Trophoblast cell (in vitro differentiated cells and primary cell): ENCODE measurements at regions not wholly inside any gene's neighbourhood (a gene's known extent, or its start where the extent isn't known, plus 50 kb on each side); places are given as distances from the start of the nearest gene placed in this dataset.

ENCODE experiments used
- DNase-seq, 2 donors: peaks; one replicate each; pipeline ENCODE4 v3.0.0-alpha.2; 2016
- H2AFZ ChIP-seq: 2 replicates; pipeline ENCODE4 v1.6.1; 2013; ENCODE audit warnings: low read length, moderate library complexity, mild to moderate bottlenecking; ENCODE audit not compliant: insufficient read depth, poor library complexity
- H2AK5ac ChIP-seq: 2 replicates; pipeline ENCODE4 v1.6.1; 2013; ENCODE audit warnings: mild to moderate bottlenecking, low read length
- H2BK120ac ChIP-seq: 2 replicates; pipeline ENCODE4 v1.6.1; 2013; ENCODE audit warnings: low read length, mild to moderate bottlenecking, moderate library complexity; ENCODE audit not compliant: insufficient read depth, poor library complexity
- H2BK12ac ChIP-seq: 2 replicates; pipeline ENCODE4 v1.6.1; 2013; ENCODE audit warnings: mild to moderate bottlenecking, low read length, moderate library complexity
- H2BK5ac ChIP-seq: 2 replicates; pipeline ENCODE4 v1.6.1; 2013; ENCODE audit warnings: low read length, low read depth, moderate library complexity, mild to moderate bottlenecking; ENCODE audit not compliant: poor library complexity
- H3K14ac ChIP-seq: 2 replicates; pipeline ENCODE4 v1.6.1; 2013; ENCODE audit warnings: mild to moderate bottlenecking, low read length
- H3K18ac ChIP-seq: 2 replicates; pipeline ENCODE4 v1.6.1; 2013; ENCODE audit warnings: mild to moderate bottlenecking, low read length
- H3K23ac ChIP-seq: 2 replicates; pipeline ENCODE4 v1.6.1; 2013; ENCODE audit warnings: low read length
- H3K27ac ChIP-seq: 2 replicates; pipeline ENCODE4 v1.5.1; 2013; ENCODE audit warnings: low read depth, mild to moderate bottlenecking, inconsistent platforms, low read length, moderate library complexity
- H3K27me3 ChIP-seq: 2 replicates; pipeline ENCODE4 v1.6.1; 2013; ENCODE audit warnings: inconsistent platforms, mild to moderate bottlenecking, low read length, moderate library complexity; ENCODE audit not compliant: insufficient read depth
- H3K36me3 ChIP-seq, 2 experiments: 1 replicate in 1 of 2; 2 replicates in 1 of 2; pipeline ENCODE4 v1.6.1; 2013; ENCODE audit warnings: low read length in 2 of 2, mild to moderate bottlenecking in 2 of 2, moderate library complexity in 1 of 2; ENCODE audit not compliant: insufficient read depth in 2 of 2, control insufficient read depth in 1 of 2
- H3K4ac ChIP-seq: 2 replicates; pipeline ENCODE4 v1.6.1; 2013; ENCODE audit warnings: low read depth, mild to moderate bottlenecking, low read length, moderate library complexity
- H3K4me1 ChIP-seq, 2 experiments: 1 replicate in 1 of 2; 2 replicates in 1 of 2; pipeline ENCODE4 v1.6.1; 2013; ENCODE audit warnings: low read length in 2 of 2, mild to moderate bottlenecking in 2 of 2, moderate library complexity in 1 of 2; ENCODE audit not compliant: insufficient read depth in 2 of 2, control insufficient read depth in 1 of 2
- H3K4me2 ChIP-seq: 2 replicates; pipeline ENCODE4 v1.6.1; 2013; ENCODE audit warnings: inconsistent platforms, mild to moderate bottlenecking, low read length, moderate library complexity
- H3K4me3 ChIP-seq: 2 replicates; pipeline ENCODE4 v1.5.1; 2013; ENCODE audit warnings: mild to moderate bottlenecking, low read depth, low read length, inconsistent platforms
- H3K79me1 ChIP-seq: one replicate; pipeline ENCODE4 v1.6.1; 2013; ENCODE audit warnings: low read length
- H3K79me2 ChIP-seq: 2 replicates; pipeline ENCODE4 v1.6.1; 2013; ENCODE audit warnings: low read length, mild to moderate bottlenecking; ENCODE audit not compliant: control insufficient read depth, insufficient read depth, poor library complexity
- H3K9ac ChIP-seq: 2 replicates; pipeline ENCODE4 v1.6.1; 2013; ENCODE audit warnings: mild to moderate bottlenecking, low read length
- H3K9me3 ChIP-seq: 2 replicates; pipeline ENCODE4 v1.6.1; 2013; ENCODE audit warnings: low read depth, mild to moderate bottlenecking, control low read depth, inconsistent platforms, low read length; ENCODE audit not compliant: insufficient read depth
- H4K12ac ChIP-seq: 2 replicates; pipeline ENCODE4 v1.6.1; 2013; ENCODE audit warnings: low read depth, mild to moderate bottlenecking, low read length, moderate library complexity
- H4K8ac ChIP-seq: 2 replicates; pipeline ENCODE4 v1.6.1; 2013; ENCODE audit warnings: low read depth, mild to moderate bottlenecking, low read length, moderate library complexity
- H4K91ac ChIP-seq: one replicate; pipeline ENCODE4 v1.6.1; 2013; ENCODE audit warnings: low read depth, mild to moderate bottlenecking, low read length, moderate library complexity
- WGBS: extraction: QIAGEN DNeasy Blood & Tissue Kit; methylation state at CpG from one replicate; pipeline ENCODE4 v1.1.7; 2013; ENCODE audit warnings: missing lambda C conversion rate; ENCODE audit not compliant: insufficient read length, insufficient coverage; ENCODE audit errors: extremely low coverage; 5-methylcytosine and 5-hydroxymethylcytosine counted together

DNA sequence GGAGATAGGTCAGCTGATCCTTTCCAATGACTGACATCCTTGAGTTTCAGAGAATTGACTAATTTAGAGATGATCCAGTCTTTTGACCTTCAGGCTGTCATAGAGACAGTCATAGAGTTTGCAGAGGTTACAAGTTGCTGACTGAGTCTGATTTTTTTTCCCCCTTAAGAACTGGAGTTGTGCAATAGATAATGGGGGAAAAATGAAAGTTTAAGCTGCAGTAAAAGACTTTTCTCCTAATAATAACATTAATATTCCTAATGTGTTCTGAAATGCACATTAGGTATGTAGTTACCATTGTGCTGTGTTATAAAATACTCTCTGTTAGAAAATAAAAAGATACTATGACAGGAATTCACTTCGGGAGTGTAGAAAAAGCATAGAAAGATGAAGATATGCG lies 876.9 kb upstream of the RAG2 start:
- Histone ChIP-seq H3K9me3 (no peaks in the 10 kb centered on the region), H2AFZ (no peak overlapping the region), H3K23ac (no peak overlapping the region), H3K79me1 (no peaks in the 10 kb centered on the region), H3K27me3 (no peaks in the 10 kb centered on the region), H3K27ac (no peak overlapping the region), H2AK5ac (no peak overlapping the region), H3K4me2 (no peak overlapping the region), H3K14ac (no peak overlapping the region), H3K4me1 (no peaks in the 10 kb centered on the region), H3K9ac (no peak overlapping the region), H2BK12ac (no peak overlapping the region), H2BK5ac (no peak overlapping the region), H3K36me3 (no peaks in the 10 kb centered on the region), H3K18ac (no peak overlapping the region), H3K79me2 (no peaks in the 10 kb centered on the region), H3K4me3 (no peak overlapping the region), H3K4ac (no peak overlapping the region), H4K91ac (no peak overlapping the region), H4K12ac (no peak overlapping the region), H4K8ac (no peak overlapping the region), H2BK120ac (no peak overlapping the region)
- no peak for DNase-seq
- WGBS: no CpG with 5 or more reads among the region's 2 CpGs

DNA sequence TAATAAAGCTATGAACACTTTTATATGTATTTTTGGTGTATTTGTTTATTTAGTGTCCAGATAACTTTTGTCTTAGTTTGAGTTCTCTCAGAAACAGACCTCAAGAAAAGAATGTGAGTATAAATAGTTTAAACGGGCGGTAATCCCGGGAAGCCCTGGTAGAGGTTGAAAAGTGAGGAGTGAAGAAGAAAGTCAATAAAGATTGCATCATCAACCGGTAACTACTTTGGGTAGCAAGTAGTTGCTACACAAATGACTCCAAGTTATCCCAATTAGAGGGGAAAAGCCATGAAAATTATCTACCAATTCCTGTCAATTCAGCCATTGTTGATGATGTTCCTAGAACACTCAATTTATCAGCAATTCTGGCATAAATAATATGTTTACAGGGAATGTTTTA lies 870.3 kb upstream of the RAG2 start:
- no peak overlapping the region for H3K4me3 ChIP-seq
- no peak overlapping the region for H4K12ac ChIP-seq
- H3K36me3 ChIP-seq: no peaks in the 10 kb centered on the region
- H3K9ac ChIP-seq: no peak overlapping the region
- no peak overlapping the region for H4K91ac ChIP-seq
- no peak for DNase-seq
- H4K8ac ChIP-seq: no peak overlapping the region
- no peaks in the 10 kb centered on the region for H3K79me2 ChIP-seq
- H3K4me1 ChIP-seq: peaks cover 0 to 2% of the 10 kb centered on the region in 2 experiments
- no CpG with 5 or more reads among the region's 4 CpGs for WGBS
- no peak overlapping the region for H2BK12ac ChIP-seq
- no peaks in the 10 kb centered on the region for H3K27me3 ChIP-seq
- H3K27ac ChIP-seq: no peak overlapping the region
- H3K4me2 ChIP-seq: no peak overlapping the region
- no peak overlapping the region for H2BK120ac ChIP-seq
- H3K23ac ChIP-seq: no peak overlapping the region
- H3K79me1 ChIP-seq: no peaks in the 10 kb centered on the region
- no peak overlapping the region for H2BK5ac ChIP-seq
- H2AFZ ChIP-seq: no peak overlapping the region
- no peak overlapping the region for H3K14ac ChIP-seq
- no peaks in the 10 kb centered on the region for H3K9me3 ChIP-seq
- no peak overlapping the region for H3K18ac ChIP-seq
- no peak overlapping the region for H3K4ac ChIP-seq
- H2AK5ac ChIP-seq: no peak overlapping the region

DNA sequence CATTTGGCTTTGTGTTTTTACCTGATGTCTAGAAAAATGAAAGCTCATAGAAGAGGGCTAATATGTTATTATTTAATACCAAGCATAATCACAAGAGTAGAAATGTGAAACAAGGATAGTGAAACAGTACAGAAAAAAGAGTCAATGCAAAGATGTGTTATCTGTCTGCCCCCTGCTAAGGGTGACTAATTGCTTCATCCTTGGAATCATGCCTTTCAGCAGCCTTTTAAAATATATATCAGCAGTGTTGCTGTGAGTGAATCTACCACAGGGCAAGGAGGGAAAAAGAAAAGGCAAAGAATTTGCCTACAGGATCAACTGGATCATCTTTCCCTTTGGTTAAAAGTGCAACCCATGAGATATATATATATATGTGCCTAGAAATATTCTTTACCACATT lies 867.2 kb upstream of the RAG2 start:
- H3K4me1 ChIP-seq: peaks cover 0 to 2% of the 10 kb centered on the region in 2 experiments
- H2AK5ac ChIP-seq: no peak overlapping the region
- no peaks in the 10 kb centered on the region for H3K79me2 ChIP-seq
- H2BK120ac ChIP-seq: no peak overlapping the region
- no peak overlapping the region for H2BK12ac ChIP-seq
- no peak overlapping the region for H3K27ac ChIP-seq
- no peak overlapping the region for H3K18ac ChIP-seq
- no peak overlapping the region for H3K4me3 ChIP-seq
- H4K12ac ChIP-seq: no peak overlapping the region
- no peak overlapping the region for H4K91ac ChIP-seq
- no peak overlapping the region for H3K4me2 ChIP-seq
- H3K9me3 ChIP-seq: no peaks in the 10 kb centered on the region
- DNase-seq: no peak
- H3K23ac ChIP-seq: no peak overlapping the region
- H3K4ac ChIP-seq: no peak overlapping the region
- no peak overlapping the region for H3K14ac ChIP-seq
- H3K36me3 ChIP-seq: no peaks in the 10 kb centered on the region
- H3K9ac ChIP-seq: no peak overlapping the region
- H3K79me1 ChIP-seq: no peaks in the 10 kb centered on the region
- no peaks in the 10 kb centered on the region for H3K27me3 ChIP-seq
- H2AFZ ChIP-seq: no peak overlapping the region
- no peak overlapping the region for H2BK5ac ChIP-seq
- no peak overlapping the region for H4K8ac ChIP-seq

DNA sequence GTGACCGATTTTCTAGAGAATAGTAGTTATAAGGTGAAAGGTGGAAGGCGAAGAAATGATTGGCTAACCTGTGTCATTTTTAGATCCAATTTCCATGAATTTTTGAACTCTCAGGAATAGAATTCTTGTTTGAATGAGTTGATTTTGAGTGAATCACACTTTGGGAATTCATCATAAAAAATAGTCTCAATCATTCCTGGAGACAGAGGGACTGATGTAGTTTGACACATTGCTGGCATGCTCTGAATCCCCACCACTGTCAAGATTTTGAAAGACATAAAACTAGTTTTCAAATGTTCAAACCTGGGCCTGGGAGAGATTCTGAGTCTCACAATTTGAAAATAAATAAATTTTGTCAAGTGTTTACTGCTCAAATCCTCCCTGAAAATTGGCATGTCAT lies 861.4 kb upstream of the RAG2 start:
- no peak overlapping the region for H3K23ac ChIP-seq
- H3K27me3 ChIP-seq: no peaks in the 10 kb centered on the region
- no peaks in the 10 kb centered on the region for H3K79me2 ChIP-seq
- no peak overlapping the region for H2AFZ ChIP-seq
- 100% methylated on average over 1 of the region's 2 CpGs for WGBS
- no peak overlapping the region for H3K9ac ChIP-seq
- no peak overlapping the region for H3K14ac ChIP-seq
- H3K4me1 ChIP-seq: no peaks in the 10 kb centered on the region
- no peaks in the 10 kb centered on the region for H3K79me1 ChIP-seq
- H3K18ac ChIP-seq: no peak overlapping the region
- no peak overlapping the region for H2BK12ac ChIP-seq
- H3K4me3 ChIP-seq: no peak overlapping the region
- H3K27ac ChIP-seq: no peak overlapping the region
- no peak overlapping the region for H2AK5ac ChIP-seq
- H2BK120ac ChIP-seq: no peak overlapping the region
- no peak overlapping the region for H3K4me2 ChIP-seq
- DNase-seq: no peak
- no peak overlapping the region for H4K12ac ChIP-seq
- H4K91ac ChIP-seq: no peak overlapping the region
- H4K8ac ChIP-seq: no peak overlapping the region
- no peak overlapping the region for H2BK5ac ChIP-seq
- H3K9me3 ChIP-seq: no peaks in the 10 kb centered on the region
- no peak overlapping the region for H3K4ac ChIP-seq
- H3K36me3 ChIP-seq: no peaks in the 10 kb centered on the region

DNA sequence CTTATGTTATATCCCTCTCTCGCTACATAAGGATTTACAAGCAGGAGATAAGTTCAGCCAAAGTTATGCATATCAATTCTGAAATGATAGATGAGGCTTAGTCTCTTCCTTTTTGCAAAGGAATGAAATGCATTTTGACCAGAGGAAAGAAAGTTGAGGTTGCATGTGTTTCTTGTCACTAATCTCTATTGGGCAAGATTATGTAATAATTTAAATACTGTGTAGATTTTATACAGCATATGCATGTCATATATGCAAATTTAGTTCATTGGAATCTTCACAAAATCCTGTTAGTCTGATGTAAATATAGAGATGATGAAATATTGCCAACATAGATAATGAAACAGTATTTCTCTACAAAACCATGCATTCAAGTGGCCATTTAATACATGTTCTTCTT lies 858.7 kb upstream of the RAG2 start:
- H3K4ac ChIP-seq: no peak overlapping the region
- H4K91ac ChIP-seq: no peak overlapping the region
- H2BK5ac ChIP-seq: no peak overlapping the region
- H3K9ac ChIP-seq: no peak overlapping the region
- H2AK5ac ChIP-seq: no peak overlapping the region
- H2BK120ac ChIP-seq: no peak overlapping the region
- no peaks in the 10 kb centered on the region for H3K36me3 ChIP-seq
- H3K18ac ChIP-seq: no peak overlapping the region
- H3K79me1 ChIP-seq: no peaks in the 10 kb centered on the region
- no peak overlapping the region for H3K4me2 ChIP-seq
- no peaks in the 10 kb centered on the region for H3K79me2 ChIP-seq
- H3K9me3 ChIP-seq: no peaks in the 10 kb centered on the region
- no peak overlapping the region for H2BK12ac ChIP-seq
- no peak overlapping the region for H4K8ac ChIP-seq
- no peak overlapping the region for H3K4me3 ChIP-seq
- H2AFZ ChIP-seq: no peak overlapping the region
- H3K14ac ChIP-seq: no peak overlapping the region
- H3K4me1 ChIP-seq: no peaks in the 10 kb centered on the region
- DNase-seq: no peak
- WGBS: no CpG with 5 or more reads among the region's 1 CpG
- no peaks in the 10 kb centered on the region for H3K27me3 ChIP-seq
- no peak overlapping the region for H3K27ac ChIP-seq
- H3K23ac ChIP-seq: no peak overlapping the region
- H4K12ac ChIP-seq: no peak overlapping the region
